ENCODE measurements at regions not wholly inside any gene's neighbourhood (a gene's known extent, or its start where the extent isn't known, plus 50 kb on each side); places are given as distances from the start of the nearest gene placed in this dataset.

DNA sequence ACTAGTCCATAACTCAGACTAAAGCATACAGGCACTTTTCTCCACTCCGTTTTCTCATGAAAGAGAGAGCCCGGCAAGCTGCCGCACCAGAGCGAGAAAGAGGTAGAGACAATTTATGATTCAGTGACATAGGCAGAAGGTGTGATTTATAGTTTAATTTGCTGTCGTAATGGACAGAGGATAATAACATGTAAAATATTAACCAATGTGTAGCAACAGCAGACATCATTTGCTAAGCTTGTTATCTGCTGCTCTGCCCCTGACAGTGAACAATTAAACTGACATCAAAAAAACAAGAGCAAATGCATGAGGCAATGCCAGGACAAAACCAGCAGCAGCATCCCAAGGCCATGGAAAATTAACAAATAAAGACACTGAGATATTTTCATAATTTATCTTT is 214.0 kb downstream of the ATG4C start:
- TF ChIP-seq CTCF (optimal IDR thresholded peaks at IDR 0.05 in 1 of 3, IDR thresholded peaks at IDR 0.05 in 1 of 3, conservative IDR thresholded peaks at IDR 0.05 in 1 of 3; ENCODE audit: extremely low read depth in 1 of 3, insufficient read depth in 2 of 3, low read length in 3 of 3) (no peak), EZH2 (IDR thresholded peaks at IDR 0.05; ENCODE audit: low read length) (no peak)

Measured in keratinocyte (primary cell).